CD4-positive, alpha-beta T cell treated with Interleukin-17A for 4 hours (primary cell): ENCODE measurements at regions not wholly inside any gene's neighbourhood (a gene's known extent, or its start where the extent isn't known, plus 50 kb on each side); places are given as distances from the start of the nearest gene placed in this dataset.
A peak's percentile ranks its signal among the peaks of the same experiment; 100 is the strongest.
"Not testable (repeated sequence)": the region's sequence is repeated elsewhere in the genome, so short reads cannot be mapped to it uniquely, and the experiment has no call there.

Experiments
- DNase-seq: peaks from one replicate; pipeline ENCODE4 v3.0.0-alpha.2; 2020; ENCODE audit warnings: mixed read lengths

DNA sequence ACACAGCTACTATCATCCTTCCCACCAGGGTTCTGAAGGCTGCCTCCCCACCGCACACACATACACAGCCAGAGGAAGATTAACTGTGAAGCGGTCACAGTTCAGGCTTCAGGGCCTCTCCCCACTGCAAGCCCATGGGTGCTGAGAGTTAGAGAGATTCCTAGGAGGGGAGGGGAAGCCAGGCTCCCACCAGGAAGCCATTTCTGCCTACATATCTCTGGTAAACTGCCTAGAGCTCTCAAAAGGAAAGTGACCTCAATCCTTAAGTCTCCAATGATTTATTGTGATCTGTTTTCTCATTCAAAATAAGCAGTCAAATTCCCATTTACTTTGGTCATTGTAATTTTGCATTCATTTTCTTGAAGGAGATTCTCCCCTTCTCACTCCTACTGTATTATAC lies 141.0 kb upstream of the BNIP2 start:
- no peak for DNase-seq

DNA sequence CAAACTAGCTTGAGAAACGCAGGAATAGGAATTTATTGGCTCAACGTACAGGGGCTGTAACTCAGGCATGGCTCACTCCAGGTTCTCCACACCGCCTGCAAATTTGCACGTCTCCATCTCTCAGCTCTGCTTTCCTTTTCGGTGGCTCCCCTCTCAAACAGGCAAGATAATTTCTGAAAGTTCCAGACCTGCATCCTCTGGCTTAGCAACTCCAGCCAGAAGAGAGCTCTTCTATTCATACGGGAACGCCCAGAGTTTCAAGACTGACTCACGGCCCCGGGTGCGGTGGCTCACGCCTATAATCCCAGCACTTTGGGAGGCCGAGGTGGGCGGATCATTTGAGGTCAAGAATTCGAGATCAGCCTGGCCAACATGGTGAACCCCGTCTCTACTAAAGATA lies 139.7 kb upstream of the BNIP2 start:
- no peak for DNase-seq

DNA sequence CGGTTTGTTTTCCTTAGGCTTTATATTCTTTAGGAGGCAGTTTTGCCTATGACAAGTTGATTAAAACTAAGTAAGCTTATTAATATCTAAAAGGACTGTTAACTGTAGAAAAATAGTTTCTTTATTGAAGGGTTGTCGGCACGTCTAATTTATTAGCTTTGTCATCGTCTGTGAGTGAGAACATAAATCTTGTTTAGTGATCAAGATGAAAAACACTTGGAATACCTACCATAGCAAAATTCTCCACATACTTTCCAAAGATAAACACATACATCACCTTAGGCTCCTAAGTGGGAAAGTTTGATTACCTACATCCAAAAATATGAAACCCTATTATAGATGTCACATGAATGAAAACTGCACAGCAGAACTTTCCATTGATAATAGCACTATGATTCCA lies 139.1 kb upstream of the BNIP2 start:
- DNase-seq = no peak

DNA sequence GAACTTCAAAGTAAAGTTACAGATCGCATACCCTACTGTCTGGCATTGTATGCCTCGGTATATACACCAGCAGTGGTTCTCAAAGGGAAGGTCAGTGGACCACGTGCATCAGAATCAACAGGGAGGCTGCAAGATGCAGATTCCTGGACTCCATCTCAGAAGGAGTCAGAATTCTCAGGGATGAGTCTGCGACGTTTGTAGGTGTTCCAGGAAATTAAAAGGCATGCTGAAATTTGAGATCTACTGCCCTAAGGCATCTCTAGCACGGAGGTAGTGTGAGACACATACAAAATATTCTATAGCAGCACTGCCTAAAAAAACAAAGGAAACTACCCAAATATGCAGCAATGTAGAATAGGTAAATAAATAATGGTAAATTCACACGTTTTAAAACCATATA lies 136.8 kb upstream of the BNIP2 start:
- DNase-seq = no peak

DNA sequence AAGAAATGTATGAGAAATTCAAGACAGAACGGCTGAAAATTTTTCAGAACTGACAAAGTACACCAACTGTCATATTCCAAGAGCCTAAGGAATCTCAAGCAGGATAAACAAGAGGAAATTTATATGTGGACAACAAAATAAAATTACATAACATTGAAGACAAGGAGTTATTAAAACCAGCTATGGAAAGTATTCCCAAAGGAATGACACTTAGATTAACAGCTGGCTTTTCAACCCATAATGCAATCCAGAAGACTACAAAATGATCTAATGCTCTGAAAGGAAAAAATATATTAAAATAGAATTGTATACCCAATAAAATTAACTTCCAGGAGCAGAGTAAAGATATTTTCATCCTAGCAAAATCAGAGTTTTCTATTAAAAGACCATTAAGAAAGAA lies 132.2 kb upstream of the BNIP2 start:
- no peak for DNase-seq

DNA sequence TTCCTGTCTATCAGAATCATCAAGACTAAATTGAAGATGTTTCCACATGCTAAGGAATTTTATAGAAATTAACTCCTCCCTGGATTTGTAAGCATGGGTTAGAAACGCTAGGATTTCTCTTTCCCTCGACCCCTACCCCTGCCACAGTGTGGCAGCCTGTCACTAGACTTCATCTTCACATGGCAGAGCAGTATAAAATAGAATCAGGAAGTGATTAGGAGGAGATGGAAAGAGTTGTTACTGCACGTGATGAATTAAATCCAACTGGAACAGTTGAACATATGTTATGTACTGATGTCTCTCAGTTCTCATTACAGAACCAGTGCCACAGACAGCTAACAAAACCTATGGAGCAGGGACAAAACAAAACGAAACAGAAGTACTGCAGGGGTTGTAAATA lies 130.0 kb upstream of the BNIP2 start:
- no peak for DNase-seq

DNA sequence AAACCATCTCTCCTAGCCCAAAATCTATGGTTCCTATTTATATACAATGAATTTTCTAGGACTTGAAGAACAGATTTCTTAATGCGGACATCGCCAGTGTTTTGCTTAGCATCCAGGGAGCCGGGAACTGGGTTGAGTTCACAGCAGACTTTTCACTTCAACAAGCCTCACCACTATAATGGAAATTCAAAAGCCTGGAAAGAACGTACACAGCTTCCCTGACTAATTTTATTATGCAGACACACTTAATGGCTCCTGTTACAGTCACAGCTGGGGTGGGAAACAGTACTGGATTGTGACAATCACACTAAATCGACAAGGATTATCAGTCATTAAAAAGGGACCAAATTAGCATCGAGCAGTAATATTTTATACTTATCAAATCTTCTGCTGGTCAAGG lies 129.2 kb upstream of the BNIP2 start:
- DNase-seq = no peak

DNA sequence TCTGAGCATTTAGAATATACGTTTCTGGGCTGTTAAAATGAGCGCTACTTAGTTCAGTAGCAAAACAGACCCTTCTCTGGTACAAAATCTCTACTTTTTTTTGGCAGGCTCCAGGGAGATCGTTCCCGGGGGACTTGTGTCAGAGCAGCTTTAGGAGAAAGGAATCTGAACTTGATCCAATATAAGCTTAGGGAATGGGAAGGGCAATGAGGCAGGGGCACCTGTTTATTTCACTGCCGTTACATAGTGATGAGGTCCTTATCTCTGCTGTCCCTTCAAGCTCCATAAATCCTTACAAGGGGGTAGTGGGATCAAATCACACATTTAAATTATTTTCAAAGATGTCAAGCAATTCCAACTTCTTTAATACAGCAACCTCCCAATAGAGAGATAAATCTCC lies 128.7 kb upstream of the BNIP2 start:
- no peak for DNase-seq

DNA sequence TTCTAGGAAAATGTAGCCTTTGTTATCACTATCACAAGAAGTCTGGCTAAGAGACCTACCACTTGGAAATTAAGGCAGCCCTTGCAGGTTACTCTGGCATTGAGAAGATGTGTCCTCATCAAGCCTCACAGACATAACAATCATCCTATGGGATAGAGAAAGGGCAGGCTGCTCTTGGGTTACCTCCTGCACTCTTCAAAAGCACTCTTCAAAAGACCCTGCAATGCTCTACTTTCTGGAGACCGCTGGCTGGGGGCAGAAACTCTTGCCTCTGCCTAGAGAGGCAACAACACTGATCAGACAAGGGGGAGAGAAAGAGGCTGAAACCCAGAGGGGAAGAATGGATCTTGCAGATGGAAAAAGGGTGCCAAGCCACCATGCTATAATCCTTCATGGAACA lies 127.9 kb upstream of the BNIP2 start:
- DNase-seq = no peak

DNA sequence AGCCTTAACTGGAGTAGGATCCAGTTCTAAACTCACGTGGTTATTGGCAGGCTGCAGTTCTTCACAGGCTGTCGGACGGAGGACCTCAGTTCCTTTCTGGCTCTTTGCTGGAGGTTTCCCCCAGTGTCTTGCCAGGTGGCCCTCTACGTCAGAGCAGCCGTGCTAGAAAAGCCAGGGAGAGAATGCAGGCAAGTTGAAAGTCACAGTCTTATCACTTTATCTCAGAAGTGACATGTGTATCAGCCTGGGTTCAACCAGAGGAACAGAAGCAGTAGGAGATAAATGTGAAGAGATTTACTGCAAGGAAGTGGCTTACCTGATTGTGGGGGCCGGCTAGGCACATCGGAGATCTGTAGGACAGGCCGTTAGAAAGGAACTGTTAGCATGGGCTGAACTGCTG lies 125.3 kb upstream of the BNIP2 start:
- DNase-seq = peak; percentile 60

DNA sequence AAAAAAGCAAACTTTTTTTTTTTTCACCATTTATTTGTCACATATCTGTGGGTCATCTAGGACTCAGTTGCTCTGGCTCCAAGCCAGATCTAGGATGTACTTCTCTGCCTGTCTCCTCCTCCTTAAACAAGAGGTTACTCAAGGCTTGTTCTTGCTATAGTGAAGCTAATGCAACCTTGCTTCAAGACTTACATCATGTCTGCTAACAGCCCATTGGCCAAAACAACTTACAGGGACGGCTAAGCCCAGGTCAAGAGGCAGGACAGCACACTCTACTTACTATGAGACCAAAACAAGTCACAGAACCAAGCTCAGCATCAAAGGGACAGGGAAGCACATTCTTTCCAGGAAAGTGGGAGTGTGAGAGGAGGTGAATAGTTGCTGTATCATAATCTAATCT lies 123.8 kb upstream of the BNIP2 start:
- no peak for DNase-seq

DNA sequence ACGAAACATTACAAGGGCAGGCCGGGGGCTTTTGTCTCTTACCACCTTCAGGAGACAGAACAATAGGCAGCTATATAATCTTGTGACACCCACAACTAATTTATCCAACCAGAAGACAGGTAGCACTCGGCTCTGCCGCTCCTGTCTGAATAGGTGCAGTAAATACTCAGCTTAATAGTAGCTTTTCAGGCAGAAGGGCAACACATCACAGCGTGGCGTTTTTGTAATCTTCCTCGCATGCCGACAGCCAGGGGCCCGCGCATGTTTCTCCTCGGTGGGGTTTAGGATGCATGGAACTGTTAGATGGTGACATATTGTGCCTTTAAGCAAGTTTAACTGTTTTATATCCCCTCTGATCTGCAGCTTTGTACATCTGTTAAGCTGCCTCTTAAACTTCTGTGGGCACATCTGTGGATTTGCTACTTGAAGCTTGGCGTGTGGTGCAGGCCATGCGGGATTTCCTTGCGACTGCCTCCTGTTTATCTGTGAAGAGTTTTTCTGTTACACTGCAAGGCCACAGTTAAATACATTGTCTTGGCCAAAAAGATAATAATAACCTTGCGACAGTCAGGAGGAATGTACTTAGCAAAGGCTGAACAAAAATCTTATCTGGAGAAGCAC lies 123.2 kb upstream of the BNIP2 start:
- DNase-seq = no peak

DNA sequence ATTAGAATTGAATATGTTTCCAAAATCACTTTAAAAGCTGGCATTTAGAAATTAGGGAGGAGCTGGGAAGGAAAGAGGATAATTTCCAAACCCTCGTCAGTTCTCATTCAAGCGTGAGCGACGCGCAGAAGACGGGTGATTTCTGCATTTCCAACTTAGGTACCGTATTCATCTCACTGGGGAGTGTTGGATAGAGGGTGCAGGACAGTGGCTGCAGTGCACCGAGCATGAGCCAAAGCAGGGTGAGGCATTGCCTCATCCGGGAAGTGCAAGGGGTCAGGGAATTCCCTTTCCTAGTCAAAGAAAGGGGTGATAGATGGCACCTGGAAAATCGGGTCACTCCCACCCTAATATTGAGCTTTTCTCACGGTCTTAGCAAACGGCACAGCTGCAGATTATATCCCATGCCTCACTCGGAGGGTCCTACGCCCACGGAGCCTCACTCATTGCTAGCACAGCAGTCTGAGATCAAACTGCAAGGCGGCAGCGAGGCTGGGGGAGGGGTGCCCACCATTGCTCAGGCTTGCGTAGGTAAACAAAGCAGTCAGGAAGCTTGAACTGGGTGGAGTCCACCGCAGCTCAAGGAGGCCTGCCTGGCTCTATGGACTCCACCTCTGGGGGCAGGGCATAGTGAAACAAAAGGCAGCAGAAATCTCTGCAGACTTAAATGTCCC lies 114.3 kb upstream of the BNIP2 start:
- DNase-seq = peak; percentile 81

DNA sequence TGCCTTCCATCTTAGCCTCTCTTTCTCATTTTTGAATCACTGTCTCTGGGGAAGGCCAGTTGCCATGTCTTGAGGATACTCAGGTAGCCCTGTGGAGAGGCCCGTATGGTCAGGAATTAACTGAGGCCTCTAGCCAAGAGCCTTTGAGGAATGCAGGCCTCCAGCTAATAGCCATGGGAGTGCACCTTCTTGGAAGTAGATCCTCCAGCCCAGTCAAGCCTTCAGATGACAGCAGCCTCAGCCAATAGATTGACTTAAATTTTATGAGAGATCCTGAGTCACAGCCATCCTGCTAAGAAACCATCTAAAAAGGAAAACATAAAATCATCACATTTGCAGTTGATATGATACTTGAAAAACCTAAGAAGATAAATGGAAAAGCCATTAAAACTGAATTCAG lies 112.5 kb upstream of the BNIP2 start:
- DNase-seq = peak; percentile 22

DNA sequence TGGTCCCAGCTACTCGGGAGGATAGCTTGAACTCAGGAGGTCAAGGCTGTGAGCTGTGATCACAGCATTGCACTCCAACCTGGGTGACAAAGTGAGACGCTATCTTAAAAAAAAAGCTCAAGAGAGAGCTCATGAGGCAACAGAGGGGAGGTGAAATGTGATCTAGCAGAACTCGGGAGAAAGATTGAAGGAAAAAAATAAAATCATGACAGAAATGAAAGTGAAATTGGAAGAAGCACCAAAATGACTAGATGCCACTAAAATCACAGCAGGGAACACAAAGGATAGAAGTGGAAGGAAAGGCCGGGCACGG lies 109.4 kb upstream of the BNIP2 start:
- no peak for DNase-seq

DNA sequence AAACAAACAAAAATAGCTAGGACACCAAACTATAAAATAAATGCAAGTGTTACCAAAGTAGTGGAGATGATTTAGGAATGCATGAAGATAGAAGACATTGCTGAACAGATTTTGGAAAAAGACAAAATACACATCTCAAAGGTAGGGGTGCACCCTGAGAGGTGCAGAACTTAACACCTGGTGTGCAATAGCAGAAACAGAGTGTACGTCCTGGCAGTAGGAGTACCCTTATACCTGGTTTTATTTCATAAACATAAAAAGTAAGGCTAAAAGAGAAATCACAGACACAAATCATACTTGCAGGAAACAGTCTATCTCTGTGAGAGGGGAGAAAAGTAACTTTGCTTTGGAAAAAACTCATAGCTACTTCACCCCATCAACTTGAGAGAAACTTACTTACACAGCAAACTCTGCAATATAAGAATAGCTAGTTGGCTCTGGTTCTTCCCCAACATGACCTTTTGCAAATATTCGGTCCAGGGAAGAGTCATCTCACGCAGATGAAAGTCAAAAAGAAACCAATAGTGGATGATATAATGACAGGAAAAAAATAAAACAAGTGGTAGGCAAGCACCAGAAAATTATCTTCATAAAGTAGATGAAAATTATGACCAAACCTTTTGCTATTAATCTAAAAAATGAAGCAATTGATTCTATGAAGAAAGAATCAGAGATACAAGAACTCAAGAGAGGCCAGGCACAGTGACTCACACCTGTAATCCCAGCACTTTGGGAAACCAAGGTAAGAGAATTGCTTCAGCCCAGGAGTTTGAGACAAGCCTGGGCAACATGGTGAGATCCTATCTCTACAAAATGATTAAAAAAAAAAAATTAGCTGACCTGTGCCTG lies 108.9 kb upstream of the BNIP2 start:
- DNase-seq = no peak

DNA sequence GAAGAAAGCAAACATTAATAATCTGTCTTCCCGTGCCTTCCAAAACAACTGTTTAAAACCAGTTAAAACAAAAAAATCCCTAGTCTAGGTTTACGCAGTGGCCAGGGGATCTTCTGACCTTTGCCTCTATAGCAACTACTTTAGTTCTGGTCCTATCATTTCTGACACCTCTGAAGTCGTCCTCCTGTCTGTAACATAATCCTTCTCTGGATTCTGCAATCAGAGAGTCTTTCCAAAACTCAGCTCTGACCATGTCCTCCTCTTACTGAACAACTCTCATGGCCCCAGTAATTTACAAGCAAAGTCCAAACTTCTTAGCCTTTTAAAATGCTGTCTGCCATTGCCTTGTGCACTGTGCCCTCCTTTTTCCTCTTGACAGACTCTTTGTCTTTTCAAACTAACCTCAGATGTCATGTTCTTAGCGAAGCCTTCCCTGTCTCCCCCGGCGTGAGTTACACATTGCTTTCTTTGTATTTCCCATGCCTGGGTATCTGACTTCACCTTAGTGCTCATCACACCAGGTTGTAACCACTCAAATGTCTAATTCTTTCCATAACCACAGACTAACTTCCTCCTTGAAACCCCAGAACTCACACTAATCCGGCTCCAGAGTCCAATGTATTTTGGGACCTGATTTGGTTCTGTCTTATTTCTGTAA lies 105.2 kb upstream of the BNIP2 start:
- peak; percentile 56 for DNase-seq

DNA sequence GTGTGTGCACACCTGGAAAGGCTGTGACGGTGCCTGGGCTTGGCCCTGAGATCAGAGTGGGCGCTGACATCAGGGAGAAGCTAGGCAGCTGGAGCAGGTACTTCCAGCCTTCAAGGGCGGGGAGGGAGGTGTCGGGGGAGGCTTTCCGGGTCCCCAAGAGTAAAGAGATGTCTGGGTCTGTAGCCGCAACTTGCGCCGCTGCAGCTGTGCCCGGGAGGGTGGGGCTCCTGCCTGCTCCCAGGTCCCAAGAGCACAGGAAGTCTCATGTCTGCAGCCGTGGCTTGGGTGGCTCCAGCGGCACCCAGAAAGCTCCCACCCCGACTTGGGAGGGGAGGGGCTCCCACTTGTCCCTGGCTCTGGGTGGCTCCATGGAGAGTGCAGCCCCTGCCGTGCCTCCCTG lies 103.2 kb upstream of the BNIP2 start:
- peak; percentile 77 for DNase-seq

DNA sequence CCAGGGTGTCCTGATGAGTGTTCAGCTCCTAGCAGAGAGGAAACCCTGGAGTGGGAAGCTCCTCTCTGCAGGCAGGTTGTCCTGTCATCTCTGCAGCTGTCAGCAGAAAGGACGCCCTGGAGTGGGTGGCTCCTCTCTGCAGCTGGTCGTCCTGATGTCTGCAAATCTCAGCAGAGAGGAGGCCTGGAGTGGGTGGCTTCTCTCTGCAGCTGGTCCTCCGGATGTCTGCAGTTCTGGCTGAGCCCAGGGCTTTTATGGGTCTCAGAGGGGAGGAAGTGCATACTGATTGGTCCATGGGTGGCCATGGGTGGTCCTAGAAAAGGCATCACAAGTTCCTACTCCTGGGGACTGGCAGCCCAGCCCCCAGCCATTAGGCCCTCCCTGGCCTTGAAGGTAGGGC lies 102.6 kb upstream of the BNIP2 start:
- peak; percentile 41 for DNase-seq

DNA sequence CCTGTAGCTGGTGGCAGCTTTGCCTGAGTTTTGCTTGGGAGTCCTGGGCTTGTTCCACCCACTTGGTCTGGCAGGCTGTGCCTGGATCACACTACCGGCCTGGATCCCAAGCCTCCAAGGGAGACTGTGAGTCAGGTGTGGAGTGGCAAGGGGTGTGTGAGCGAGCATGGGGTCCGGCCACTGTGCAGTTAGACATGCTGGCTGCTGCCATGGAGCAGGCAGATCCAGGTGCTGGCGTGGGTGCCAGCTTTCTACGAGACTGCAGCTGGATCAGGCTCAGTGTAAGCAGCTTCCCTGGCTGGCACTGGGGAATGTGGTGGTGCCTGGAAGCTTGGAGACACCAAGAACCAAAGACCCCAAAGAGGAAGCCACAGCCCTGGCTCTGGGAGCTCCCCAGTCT lies 102.0 kb upstream of the BNIP2 start:
- no peak for DNase-seq

DNA sequence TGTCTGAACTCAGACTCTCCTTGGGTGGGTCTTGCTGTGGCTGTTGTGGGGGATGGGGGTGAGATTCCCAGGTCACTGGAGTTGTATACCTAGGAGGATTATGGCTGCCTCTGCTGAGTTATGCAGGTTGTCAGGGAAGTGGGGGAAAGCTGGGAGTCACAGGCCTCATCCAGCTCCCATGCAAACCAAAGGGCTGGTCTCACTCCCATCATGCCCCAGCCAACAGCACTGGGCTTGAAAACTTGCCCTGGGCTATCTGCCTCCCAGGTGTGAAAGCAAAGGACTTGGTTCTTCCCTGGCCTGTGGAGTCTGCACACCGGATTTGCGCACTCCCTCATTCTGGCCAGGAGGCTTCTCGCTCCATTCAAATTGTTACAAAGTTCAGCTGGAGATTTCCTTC lies 97.3 kb upstream of the BNIP2 start:
- DNase-seq = not testable (repeated sequence)

DNA sequence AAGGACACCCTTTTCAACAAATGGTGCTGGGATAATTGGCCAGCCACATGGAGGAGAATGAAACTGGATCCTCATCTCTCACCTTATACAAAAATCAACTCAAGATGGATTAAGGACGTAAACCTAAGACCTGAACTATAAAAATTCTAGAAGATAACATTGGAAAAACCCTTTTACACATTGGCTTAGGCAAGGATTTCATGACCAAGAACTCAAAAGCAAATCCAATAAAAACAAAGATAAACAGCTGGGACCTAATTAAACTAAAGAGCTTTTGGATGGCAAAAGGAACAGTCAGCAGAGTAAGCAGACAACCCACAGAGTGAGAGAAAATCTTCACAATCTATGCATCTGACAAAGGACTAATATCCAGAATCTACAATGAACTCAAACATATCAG lies 96.9 kb upstream of the BNIP2 start:
- not testable (repeated sequence) for DNase-seq

DNA sequence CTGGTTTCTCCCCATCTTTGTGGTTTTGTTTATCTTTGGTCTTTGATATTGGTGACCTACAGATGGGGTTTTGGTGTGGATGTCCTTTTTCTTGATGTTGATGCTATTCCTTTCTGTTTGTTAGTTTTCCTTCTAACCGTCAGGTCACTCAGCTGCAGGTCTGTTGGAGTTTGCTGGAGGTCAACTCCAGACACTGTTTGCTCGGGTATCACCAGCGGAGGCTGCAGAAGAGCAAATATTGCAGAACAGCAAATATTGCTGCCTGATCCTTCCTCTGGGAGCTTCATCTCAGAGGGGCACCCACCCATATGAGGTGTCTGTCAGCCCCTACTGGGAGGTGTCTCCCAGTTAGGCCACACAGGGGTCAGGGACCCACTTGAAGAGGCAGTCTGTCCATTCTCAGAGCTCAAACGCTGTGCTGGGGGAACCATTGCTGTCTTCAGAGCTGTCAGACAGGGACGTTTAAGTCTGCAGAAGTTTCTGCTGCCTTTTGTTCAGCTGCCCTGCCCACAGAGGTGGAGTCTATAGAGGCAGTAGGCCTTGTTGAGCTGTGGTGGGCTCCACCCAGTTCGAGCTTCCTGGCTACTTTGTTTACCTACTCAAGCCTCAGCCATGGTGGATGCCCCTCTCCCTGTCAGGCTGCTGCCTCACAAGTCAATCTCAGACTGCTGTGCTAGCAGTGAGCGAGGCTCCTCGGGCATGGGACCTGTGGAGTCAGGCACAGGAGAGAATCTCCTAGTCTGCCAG lies 94.8 kb upstream of the BNIP2 start:
- not testable (repeated sequence) for DNase-seq
